ENCODE measurements at regions not wholly inside any gene's neighbourhood (a gene's known extent, or its start where the extent isn't known, plus 50 kb on each side); places are given as distances from the start of the nearest gene placed in this dataset.

DNA sequence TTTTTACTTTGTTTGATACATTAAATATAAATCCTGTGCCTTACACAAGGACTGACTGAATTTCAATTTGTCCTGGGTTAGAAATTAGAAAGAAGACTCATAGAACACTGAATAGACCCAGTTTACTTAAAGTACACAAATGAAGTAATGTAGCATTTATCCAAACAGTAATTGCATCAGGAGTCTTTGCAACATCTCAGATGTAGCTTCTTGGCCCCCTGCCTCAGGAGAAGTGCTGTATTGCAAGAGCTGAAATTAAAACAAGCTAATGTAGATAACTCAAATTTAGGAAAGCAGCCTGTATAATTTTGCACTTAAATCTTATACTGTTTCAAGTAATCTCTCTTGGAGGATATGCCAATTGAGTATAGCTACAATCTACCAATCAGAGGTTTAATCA, 54.3 kb upstream of the KCND2 start:
- Histone ChIP-seq H3K27me3 (ENCODE audit: insufficient read depth, low read length, poor library complexity) (no peaks in the 10 kb centered on the region), H3K4me3 (ENCODE audit: low read depth in 1 of 2, low read length in 2 of 2) (no peak overlapping the region), H2AFZ (ENCODE audit: low read depth, low read length) (no peak overlapping the region), H3K79me2 (ENCODE audit: insufficient read depth, low read length) (no peaks in the 10 kb centered on the region), H4K20me1 (ENCODE audit: insufficient read depth, low read length) (no peaks in the 10 kb centered on the region), H3K4me1 (ENCODE audit: insufficient read depth, low read length) (no peaks in the 10 kb centered on the region), H3K9me3 (ENCODE audit: insufficient read depth, low read length, severe bottlenecking) (no peaks in the 10 kb centered on the region), H3K36me3 (ENCODE audit: insufficient read depth, low read length) (no peaks in the 10 kb centered on the region), H3K4me2 (ENCODE audit: insufficient read depth, low read length) (no peak overlapping the region), H3K9ac (ENCODE audit: low read depth, low read length) (no peak overlapping the region), H3K27ac (ENCODE audit: low read length) (no peak overlapping the region)
- no peak for TF ChIP-seq CTCF (IDR thresholded peaks at IDR 0.05; ENCODE audit: borderline replicate concordance, extremely low read depth, low read length, poor library complexity, severe bottlenecking)
- TF ChIP-seq EZH2 (IDR thresholded peaks at IDR 0.05; ENCODE audit: borderline replicate concordance, low read depth, low read length, severe bottlenecking) = no peak
- DNase-seq (no peak), ATAC-seq (ENCODE audit: insufficient read depth, low read depth) (no peak)

DNA sequence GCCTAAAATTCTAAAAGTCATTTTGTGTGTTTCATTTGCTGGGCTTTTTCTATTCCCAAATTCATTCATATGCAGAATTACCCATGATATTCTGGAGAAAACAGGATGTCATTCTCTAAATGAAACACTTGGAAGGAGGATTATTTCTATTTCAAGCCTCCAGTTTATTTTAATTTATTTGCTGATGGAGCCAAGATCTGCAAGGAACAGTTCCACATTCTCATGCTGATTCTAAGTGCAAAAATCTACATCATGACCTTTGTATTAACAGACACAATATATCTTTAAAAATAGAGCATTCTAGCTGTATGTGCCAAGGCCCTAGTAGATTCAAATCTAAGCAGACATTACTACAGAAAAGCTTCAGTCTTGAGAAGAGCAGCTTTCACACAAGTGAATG, 51.3 kb upstream of the KCND2 start:
- H3K4me2 ChIP-seq (ENCODE audit: insufficient read depth, low read length) = no peak overlapping the region
- no peak overlapping the region for H3K27ac ChIP-seq (ENCODE audit: low read length)
- DNase-seq = no peak
- H3K4me1 ChIP-seq (ENCODE audit: insufficient read depth, low read length) = no peaks in the 10 kb centered on the region
- H3K27me3 ChIP-seq (ENCODE audit: insufficient read depth, low read length, poor library complexity) = no peaks in the 10 kb centered on the region
- H3K4me3 ChIP-seq (ENCODE audit: low read depth in 1 of 2, low read length in 2 of 2) = no peak overlapping the region
- H4K20me1 ChIP-seq (ENCODE audit: insufficient read depth, low read length) = no peaks in the 10 kb centered on the region
- no peak for ATAC-seq (ENCODE audit: insufficient read depth, low read depth)
- no peaks in the 10 kb centered on the region for H3K36me3 ChIP-seq (ENCODE audit: insufficient read depth, low read length)
- no peaks in the 10 kb centered on the region for H3K79me2 ChIP-seq (ENCODE audit: insufficient read depth, low read length)
- no peak overlapping the region for H3K9ac ChIP-seq (ENCODE audit: low read depth, low read length)
- H3K9me3 ChIP-seq (ENCODE audit: insufficient read depth, low read length, severe bottlenecking) = no peaks in the 10 kb centered on the region
- no peak overlapping the region for H2AFZ ChIP-seq (ENCODE audit: low read depth, low read length)
- TF ChIP-seq CTCF (IDR thresholded peaks at IDR 0.05; ENCODE audit: borderline replicate concordance, extremely low read depth, low read length, poor library complexity, severe bottlenecking) = no peak
- no peak for TF ChIP-seq EZH2 (IDR thresholded peaks at IDR 0.05; ENCODE audit: borderline replicate concordance, low read depth, low read length, severe bottlenecking)

Data from DND-41 (cell line).